GM23248 (cell line): ENCODE measurements at regions not wholly inside any gene's neighbourhood (a gene's known extent, or its start where the extent isn't known, plus 50 kb on each side); places are given as distances from the start of the nearest gene placed in this dataset.

Experiments
- DNase-seq: peaks from one replicate; pipeline ENCODE4 v3.0.0-alpha.2; 2015
- H2AFZ ChIP-seq: fragments of 200-600 bp; sonication (generic); 2 replicates; pipeline ENCODE4 v1.6.1; 2016; ENCODE audit warnings: antibody characterized with exemption
- H3F3A ChIP-seq: fragments of 200-600 bp; sonication (generic); 2 replicates; pipeline ENCODE4 v1.6.1; 2016; ENCODE audit warnings: mild to moderate bottlenecking, antibody characterized with exemption, mixed run types; ENCODE audit not compliant: insufficient read depth
- H3K27ac ChIP-seq: fragments of 200-600 bp; sonication (generic); 2 replicates; pipeline ENCODE4 v1.5.1; 2016; ENCODE audit warnings: mild to moderate bottlenecking
- H3K27me3 ChIP-seq: fragments of 200-600 bp; sonication (generic); replicated peaks from 2 replicates; pipeline ENCODE4 v1.6.1; 2016; ENCODE audit warnings: mild to moderate bottlenecking; ENCODE audit not compliant: insufficient read depth
- H3K36me3 ChIP-seq: fragments of 200-600 bp; sonication (generic); 2 replicates; pipeline ENCODE4 v1.6.1; 2016; ENCODE audit warnings: low read depth, mild to moderate bottlenecking
- H3K4me1 ChIP-seq: fragments of 200-600 bp; sonication (generic); 2 replicates; pipeline ENCODE4 v1.6.1; 2016; ENCODE audit warnings: mild to moderate bottlenecking; ENCODE audit not compliant: insufficient read depth
- H3K4me2 ChIP-seq: fragments of 200-600 bp; sonication (generic); one replicate; pipeline ENCODE4 v1.6.1; 2016; ENCODE audit warnings: mild to moderate bottlenecking; ENCODE audit not compliant: unreplicated experiment
- H3K4me3 ChIP-seq: fragments of 200-600 bp; sonication (generic); 2 replicates; pipeline ENCODE4 v1.5.1; 2016; ENCODE audit warnings: mild to moderate bottlenecking
- H3K79me2 ChIP-seq: fragments of 200-600 bp; sonication (generic); 2 replicates; pipeline ENCODE4 v1.6.1; 2016; ENCODE audit warnings: mild to moderate bottlenecking; ENCODE audit not compliant: insufficient read depth
- H3K9ac ChIP-seq: fragments of 200-600 bp; sonication (generic); 2 replicates; pipeline ENCODE4 v1.6.1; 2016; ENCODE audit warnings: mild to moderate bottlenecking
- H3K9me2 ChIP-seq: fragments of 200-600 bp; sonication (generic); 2 replicates; pipeline ENCODE4 v1.6.1; 2016; ENCODE audit warnings: mixed run types, mild to moderate bottlenecking, moderate library complexity; ENCODE audit not compliant: insufficient read depth
- H3K9me3 ChIP-seq: fragments of 200-600 bp; sonication (generic); one replicate; pipeline ENCODE4 v1.6.1; 2017; ENCODE audit warnings: low read depth
- H4K20me1 ChIP-seq: fragments of 200-600 bp; sonication (generic); 2 replicates; pipeline ENCODE4 v1.6.0; 2016; ENCODE audit not compliant: insufficient read depth
- EZH2 ChIP-seq: fragments of 200-600 bp; sonication (generic); IDR thresholded peaks from 2 replicates; pipeline ENCODE4 v1.6.1; 2018; ENCODE audit warnings: antibody characterized with exemption, mild to moderate bottlenecking; ENCODE audit not compliant: insufficient read depth, poor library complexity, severe bottlenecking
- EZH2phosphoT487 ChIP-seq: fragments of 200-600 bp; sonication (generic); IDR thresholded peaks from 2 replicates; pipeline ENCODE4 v1.6.1; 2018; ENCODE audit warnings: antibody characterized with exemption, moderate library complexity, mild to moderate bottlenecking, low read depth; ENCODE audit not compliant: insufficient read depth
- WGBS, 2 experiments: methylation state at CpG; one replicate each; pipeline ENCODE4 v1.1.6; 2015 to 2017; ENCODE audit warnings: low lambda C conversion rate in 2 of 2, low coverage in 1 of 2; ENCODE audit errors: missing lambda C conversion rate in 2 of 2; 5-methylcytosine and 5-hydroxymethylcytosine counted together
- in situ Hi-C: fragments of 300-500 bp; cut with MboI; formaldehyde crosslinking; loops from 2 replicates; pipeline ENCODE4 v1.15.0; 2020

DNA sequence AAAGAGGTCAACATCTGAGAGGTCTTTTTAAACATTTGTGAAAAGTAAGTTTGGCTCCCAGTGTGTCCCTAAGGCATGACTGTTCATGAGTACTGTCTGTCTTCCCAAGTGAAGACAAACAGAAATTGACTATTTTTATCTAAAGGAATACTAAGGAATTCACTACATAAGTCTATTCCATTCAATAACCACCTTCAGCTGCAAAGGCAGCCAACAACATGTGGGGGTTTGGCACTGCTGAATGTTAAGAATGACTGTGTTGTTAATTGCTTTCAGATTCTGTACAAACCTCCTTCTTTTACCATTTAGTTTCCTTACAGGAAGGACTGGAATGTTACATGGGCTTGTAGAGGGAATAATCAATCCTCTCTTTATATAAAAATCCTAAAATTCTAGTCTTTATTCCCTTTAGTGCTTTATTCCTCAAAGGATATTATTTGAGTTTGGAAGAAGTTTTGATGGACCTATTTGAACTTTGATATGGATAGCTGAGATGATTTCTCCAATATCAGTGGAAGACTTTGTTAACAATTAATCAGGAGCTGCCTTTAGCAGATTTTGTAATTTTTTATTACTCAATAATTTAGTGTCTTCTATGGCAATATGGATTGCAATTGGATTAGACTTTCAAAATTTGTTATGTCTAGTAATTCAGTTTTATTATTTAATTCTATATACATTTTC lies 201.7 kb upstream of the CHRM3 start:
- H3K4me3 ChIP-seq, result no peak overlapping the region
- H3K9ac ChIP-seq, result no peak overlapping the region
- no peaks in the 10 kb centered on the region for H3K36me3 ChIP-seq
- no peaks in the 10 kb centered on the region for H4K20me1 ChIP-seq
- no peaks in the 10 kb centered on the region for H3K4me1 ChIP-seq
- no peak for DNase-seq
- no peaks in the 10 kb centered on the region for H3K9me2 ChIP-seq
- in situ Hi-C loops, result no loop called here
- no peaks in the 10 kb centered on the region for H3K79me2 ChIP-seq
- TF ChIP-seq EZH2 (no peak), EZH2phosphoT487 (no peak)
- H3K4me2 ChIP-seq, result no peak overlapping the region
- no peaks in the 10 kb centered on the region for H3F3A ChIP-seq
- H3K27ac ChIP-seq, result no peak overlapping the region
- H3K27me3 ChIP-seq, result no peaks in the 10 kb centered on the region
- no peaks in the 10 kb centered on the region for H3K9me3 ChIP-seq
- H2AFZ ChIP-seq, result no peak overlapping the region

DNA sequence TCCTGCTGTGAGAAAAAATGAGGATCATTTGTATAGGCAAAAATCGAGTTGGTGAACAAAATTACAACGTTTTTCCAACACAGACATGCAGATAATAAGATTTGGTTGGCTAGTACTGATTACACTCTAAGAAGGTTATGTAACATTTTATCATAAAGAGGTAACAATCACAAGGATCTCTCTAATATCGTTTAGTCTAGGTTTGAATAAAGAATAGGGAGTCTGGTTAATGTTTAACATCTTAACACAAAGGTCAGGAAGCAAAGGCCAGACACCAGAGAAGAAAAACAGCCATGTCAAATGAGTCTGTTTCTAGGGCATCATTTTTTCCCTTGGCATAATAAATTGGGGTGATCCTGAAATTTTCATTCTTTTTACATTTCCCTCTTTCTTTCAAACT lies 207.4 kb upstream of the CHRM3 start:
- Histone ChIP-seq H2AFZ (no peak overlapping the region), H3K9ac (no peak overlapping the region), H3K4me2 (no peak overlapping the region), H3K9me3 (no peaks in the 10 kb centered on the region), H3K4me1 (no peaks in the 10 kb centered on the region), H3F3A (no peaks in the 10 kb centered on the region), H3K79me2 (no peaks in the 10 kb centered on the region), H4K20me1 (no peaks in the 10 kb centered on the region), H3K27ac (no peak overlapping the region), H3K36me3 (no peaks in the 10 kb centered on the region), H3K4me3 (no peak overlapping the region), H3K9me2 (no peaks in the 10 kb centered on the region), H3K27me3 (no peaks in the 10 kb centered on the region)
- 2 to 3% methylated on average over 3 of the region's 3 CpGs for WGBS, 2 experiments
- DNase-seq, result no peak
- TF ChIP-seq EZH2phosphoT487 (no peak), EZH2 (no peak)
- in situ Hi-C loops, result no loop called here

DNA sequence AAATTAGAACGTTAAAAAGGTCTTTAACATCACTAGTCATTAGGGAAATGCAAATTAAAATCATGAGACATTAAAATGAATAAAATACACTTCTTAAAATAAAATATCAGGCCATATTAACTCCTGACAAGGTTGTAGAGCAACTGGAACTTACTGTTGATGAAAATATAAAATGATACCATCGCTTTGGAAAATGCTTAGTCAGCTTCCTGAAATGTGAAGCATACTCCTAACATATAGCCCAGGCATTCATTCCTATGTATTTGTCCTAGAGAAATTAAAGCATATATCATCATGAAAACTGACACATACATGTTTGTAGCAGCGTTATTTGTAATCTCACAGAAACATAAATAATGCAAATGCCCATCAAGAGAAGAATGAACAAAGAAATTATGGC lies 211.5 kb upstream of the CHRM3 start:
- no peak for DNase-seq
- no peak for TF ChIP-seq EZH2phosphoT487
- TF ChIP-seq EZH2, result no peak

GRCh38 chr1:239170828-239171227 lies 215.5 kb upstream of the CHRM3 start:
- H3F3A ChIP-seq, result no peaks in the 10 kb centered on the region
- no peak overlapping the region for H3K4me2 ChIP-seq
- no peaks in the 10 kb centered on the region for H3K9me3 ChIP-seq
- in situ Hi-C loops, result no loop called here
- no peaks in the 10 kb centered on the region for H3K4me1 ChIP-seq
- H2AFZ ChIP-seq, result no peak overlapping the region
- no peaks in the 10 kb centered on the region for H3K79me2 ChIP-seq
- DNase-seq, result no peak
- H3K9ac ChIP-seq, result no peak overlapping the region
- no peaks in the 10 kb centered on the region for H4K20me1 ChIP-seq
- no peak overlapping the region for H3K27ac ChIP-seq
- H3K9me2 ChIP-seq, result no peaks in the 10 kb centered on the region
- no peak overlapping the region for H3K4me3 ChIP-seq
- no peak for TF ChIP-seq EZH2phosphoT487
- no peak for TF ChIP-seq EZH2
- no peaks in the 10 kb centered on the region for H3K27me3 ChIP-seq
- H3K36me3 ChIP-seq, result no peaks in the 10 kb centered on the region

More for the DNA sequence above, 211.5 kb upstream of the CHRM3 start:
- Histone ChIP-seq H3K27me3 (no peaks in the 10 kb centered on the region), H2AFZ (no peak overlapping the region), H3F3A (no peaks in the 10 kb centered on the region), H3K79me2 (no peaks in the 10 kb centered on the region), H3K4me2 (no peak overlapping the region), H3K9ac (no peak overlapping the region), H3K9me2 (no peaks in the 10 kb centered on the region), H3K27ac (no peak overlapping the region), H3K4me1 (no peaks in the 10 kb centered on the region), H3K36me3 (no peaks in the 10 kb centered on the region), H3K4me3 (no peak overlapping the region), H4K20me1 (no peaks in the 10 kb centered on the region), H3K9me3 (no peaks in the 10 kb centered on the region)
- 26% methylated on average over 3 of the region's 3 CpGs for WGBS, 2 experiments
- in situ Hi-C loops, result no loop called here

GRCh38 chr1:239169276-239169675 lies 217.1 kb upstream of the CHRM3 start:
- in situ Hi-C loops, result no loop called here
- Histone ChIP-seq H3K4me1 (no peaks in the 10 kb centered on the region), H3K79me2 (no peaks in the 10 kb centered on the region), H3K27ac (no peak overlapping the region), H3K27me3 (no peaks in the 10 kb centered on the region), H3K9me3 (no peaks in the 10 kb centered on the region), H3K4me3 (no peak overlapping the region), H3K4me2 (no peak overlapping the region), H4K20me1 (no peaks in the 10 kb centered on the region), H3K36me3 (no peaks in the 10 kb centered on the region), H3K9me2 (no peaks in the 10 kb centered on the region), H3F3A (no peaks in the 10 kb centered on the region), H3K9ac (no peak overlapping the region), H2AFZ (no peak overlapping the region)
- no peak for DNase-seq
- TF ChIP-seq EZH2 (no peak), EZH2phosphoT487 (no peak)
- 5% methylated on average over 1 of the region's 1 CpG for WGBS, 2 experiments
